CD4-positive, alpha-beta T cell (primary cell): ENCODE measurements at regions not wholly inside any gene's neighbourhood (a gene's known extent, or its start where the extent isn't known, plus 50 kb on each side); places are given as distances from the start of the nearest gene placed in this dataset.

ENCODE experiments used
- ATAC-seq: fragments of 200-7000 bp; cut with Tn5 transposase; one replicate; pipeline ENCODE4 v1.10.0; 2022; ENCODE audit warnings: mild to moderate bottlenecking; ENCODE audit not compliant: poor library complexity
- CTCF ChIA-PET: fragments of 350-600 bp; sonication (Branson Sonifier 250); formaldehyde crosslinking; loops from one replicate; lab custom pipeline; 2021; ENCODE audit warnings: antibody characterized with exemption, inconsistent platforms; lab: Charles Lee
- POLR2A ChIA-PET: fragments of 350-600 bp; sonication (Branson Sonifier 250); formaldehyde crosslinking; loops from one replicate; lab custom pipeline; 2021; ENCODE audit warnings: antibody characterized with exemption, inconsistent platforms; lab: Charles Lee
- DNase-seq, 14 experiments: peaks; one replicate each; pipeline ENCODE4 v3.0.0-alpha.2; 2013 to 2020; ENCODE audit warnings: mixed read lengths in 2 of 14
- H3K27ac ChIP-seq, 2 donors: one replicate each; pipeline versions ENCODE4 v1.5.1 to v1.7.0; 2013; ENCODE audit warnings: low read length in 2 of 2, low read depth in 1 of 2, mild to moderate bottlenecking in 1 of 2
- H3K27me3 ChIP-seq, 2 experiments: 1 replicate in 1 of 2; 2 replicates in 1 of 2; pipeline versions ENCODE4 v1.6.1 to v1.7.0; 2013; ENCODE audit warnings: low read length in 2 of 2, control low read depth in 1 of 2, mild to moderate bottlenecking in 1 of 2, moderate library complexity in 1 of 2; ENCODE audit not compliant: insufficient read depth in 2 of 2, control insufficient read depth in 1 of 2
- H3K36me3 ChIP-seq: one replicate; pipeline ENCODE4 v1.6.1; 2013; ENCODE audit warnings: low read length, control low read depth; ENCODE audit not compliant: insufficient read depth
- H3K4me1 ChIP-seq: one replicate; pipeline ENCODE4 v1.6.1; 2013; ENCODE audit warnings: low read length, control low read depth; ENCODE audit not compliant: insufficient read depth
- H3K4me3 ChIP-seq: one replicate; pipeline ENCODE4 v1.5.1; 2013; ENCODE audit warnings: mild to moderate bottlenecking, low read length, moderate library complexity
- H3K9me3 ChIP-seq, 2 experiments: 1 replicate in 1 of 2; 2 replicates in 1 of 2; pipeline versions ENCODE4 v1.6.1 to v1.7.0; 2013; ENCODE audit warnings: low read length in 2 of 2, mild to moderate bottlenecking in 2 of 2, control low read depth in 1 of 2, moderate library complexity in 1 of 2; ENCODE audit not compliant: control insufficient read depth in 1 of 2, insufficient read depth in 1 of 2
- H3K27ac Mint-ChIP-seq: one replicate; pipeline ENCODE4 v1.8.0; 2020; ENCODE audit warnings: mixed read lengths
- H3K27me3 Mint-ChIP-seq: one replicate; pipeline ENCODE4 v1.8.0; 2021; ENCODE audit warnings: mixed read lengths
- H3K36me3 Mint-ChIP-seq: one replicate; pipeline ENCODE4 v1.8.0; 2021; ENCODE audit warnings: low read depth, mixed read lengths
- H3K4me1 Mint-ChIP-seq: one replicate; pipeline ENCODE4 v1.8.0; 2021; ENCODE audit warnings: low read depth, mixed read lengths
- H3K4me3 Mint-ChIP-seq: one replicate; pipeline ENCODE4 v1.8.0; 2020; ENCODE audit warnings: mild to moderate bottlenecking, mixed read lengths
- H3K9me3 Mint-ChIP-seq: one replicate; pipeline ENCODE4 v1.8.0; 2020; ENCODE audit warnings: mixed read lengths
- CTCF ChIP-seq: fragments of 200-600 bp; IDR thresholded peaks from one replicate; pipeline ENCODE4 v1.8.0; 2022; ENCODE audit warnings: antibody characterized with exemption, mild to moderate bottlenecking
- intact Hi-C, 2 experiments: fragments of 100-400 bp; cut with DNase I in 1 of 2; cut with micrococcal nuclease in 1 of 2; formaldehyde crosslinking; loops; one replicate each; pipeline versions ENCODE4 v1.15.1 to v1.9.0; 2023 to 2025; cut with DNase I, micrococcal nuclease

DNA sequence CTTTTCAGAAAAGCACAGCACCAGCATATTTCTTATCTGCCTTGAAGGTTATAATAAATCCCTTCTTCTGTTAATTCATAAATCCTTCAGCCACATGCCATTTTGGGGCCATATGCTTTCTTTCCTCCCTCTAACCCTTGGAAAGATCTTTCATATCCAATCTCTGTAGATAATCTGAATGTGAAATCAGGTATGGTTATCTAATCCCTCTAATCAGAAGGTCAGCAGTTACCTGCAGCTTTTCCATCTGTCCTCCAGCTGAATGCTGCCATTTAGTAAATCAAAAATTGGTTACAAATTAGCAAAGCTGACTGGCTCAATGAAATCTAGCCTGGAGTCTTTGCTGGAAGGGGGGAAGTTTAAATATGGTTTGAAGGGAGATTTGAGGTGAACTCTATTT is 230.5 kb downstream of the PIK3C3 start:
- Mint-ChIP-seq H3K9me3 (peaks cover 4% of the 10 kb centered on the region), H3K4me1 (no peaks in the 10 kb centered on the region), H3K36me3 (no peaks in the 10 kb centered on the region), H3K27me3 (no peaks in the 10 kb centered on the region), H3K27ac (no peak overlapping the region), H3K4me3 (no peak overlapping the region)
- DNase-seq (no peak), ATAC-seq (no peak)
- intact Hi-C loops: no loop called here
- no peak for TF ChIP-seq CTCF
- ChIA-PET POLR2A (no interaction called here), CTCF (no interaction called here)
- Histone ChIP-seq H3K36me3 (no peaks in the 10 kb centered on the region), H3K9me3 (no peaks in the 10 kb centered on the region), H3K27ac (no peak overlapping the region), H3K4me3 (no peak overlapping the region), H3K27me3 (no peaks in the 10 kb centered on the region), H3K4me1 (no peaks in the 10 kb centered on the region)

GRCh38 chr18:42187611-42188380 is 232.8 kb downstream of the PIK3C3 start:
- CTCF ChIA-PET: no interaction called here
- no peak for TF ChIP-seq CTCF
- H3K36me3 ChIP-seq: no peaks in the 10 kb centered on the region
- H3K4me1 ChIP-seq: no peaks in the 10 kb centered on the region
- Mint-ChIP-seq H3K36me3 (no peaks in the 10 kb centered on the region), H3K4me1 (no peaks in the 10 kb centered on the region), H3K27me3 (no peaks in the 10 kb centered on the region), H3K9me3 (peaks cover 4% of the 10 kb centered on the region), H3K4me3 (no peak overlapping the region), H3K27ac (no peak overlapping the region)
- intact Hi-C loops: no loop called here
- POLR2A ChIA-PET: no interaction called here
- no peak overlapping the region for H3K4me3 ChIP-seq
- ATAC-seq: no peak
- H3K27me3 ChIP-seq: no peaks in the 10 kb centered on the region
- no peaks in the 10 kb centered on the region for H3K9me3 ChIP-seq
- no peak for DNase-seq
- no peak overlapping the region for H3K27ac ChIP-seq

DNA sequence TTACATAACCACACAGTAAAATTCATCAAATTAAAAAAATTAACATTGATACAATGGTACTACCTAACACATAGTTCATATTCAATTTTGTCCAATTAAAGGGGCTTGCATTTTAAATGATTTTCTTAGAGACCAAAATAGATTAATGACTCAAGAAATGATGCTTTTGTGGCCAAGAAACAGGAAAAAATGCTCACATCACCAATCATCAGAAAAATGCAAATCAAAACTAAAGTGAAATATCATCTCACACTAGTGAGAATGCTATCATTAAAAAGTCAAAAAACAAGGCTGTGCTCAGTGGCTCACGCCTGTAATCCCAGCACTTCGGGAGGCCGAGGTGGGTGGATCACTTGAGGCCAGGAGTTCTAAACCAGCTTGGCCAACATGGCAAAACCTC is 235.6 kb downstream of the PIK3C3 start:
- H3K4me3 Mint-ChIP-seq: no peak overlapping the region

More for the DNA sequence above, 235.6 kb downstream of the PIK3C3 start:
- POLR2A ChIA-PET: no interaction called here
- Mint-ChIP-seq H3K4me1 (no peaks in the 10 kb centered on the region), H3K9me3 (peaks cover 4% of the 10 kb centered on the region), H3K27ac (no peak overlapping the region), H3K36me3 (no peaks in the 10 kb centered on the region), H3K27me3 (no peaks in the 10 kb centered on the region)
- Histone ChIP-seq H3K27ac (no peak overlapping the region), H3K27me3 (no peaks in the 10 kb centered on the region), H3K4me3 (no peak overlapping the region), H3K9me3 (no peaks in the 10 kb centered on the region), H3K4me1 (no peaks in the 10 kb centered on the region), H3K36me3 (no peaks in the 10 kb centered on the region)
- DNase-seq (no peak), ATAC-seq (no peak)
- intact Hi-C loops: no loop called here
- TF ChIP-seq CTCF: no peak
- CTCF ChIA-PET: no interaction called here
